Activated CD4-positive, alpha-beta T cell treated with anti-CD3 and anti-CD28 coated beads, Interleukin-2, amount 10 ng/mL, durations not matched to agents 7 days and 5 days (primary cell): ENCODE measurements at regions not wholly inside any gene's neighbourhood (a gene's known extent, or its start where the extent isn't known, plus 50 kb on each side); places are given as distances from the start of the nearest gene placed in this dataset.

Experiments used
- CTCF ChIA-PET: fragments of 350-600 bp; sonication (Branson Sonifier 250); formaldehyde crosslinking; loops from one replicate; lab custom pipeline; 2021; ENCODE audit warnings: antibody characterized with exemption; lab: Charles Lee
- POLR2A ChIA-PET: fragments of 350-600 bp; sonication (Branson Sonifier 250); formaldehyde crosslinking; loops from one replicate; lab custom pipeline; 2021; ENCODE audit warnings: antibody characterized with exemption; lab: Charles Lee
- DNase-seq: peaks from one replicate; pipeline ENCODE4 v3.0.0-alpha.2; 2020
- H3K27ac Mint-ChIP-seq: one replicate; pipeline ENCODE4 v1.8.0; 2021; ENCODE audit warnings: mild to moderate bottlenecking, moderate library complexity, mixed read lengths
- H3K27me3 Mint-ChIP-seq: one replicate; pipeline ENCODE4 v1.8.0; 2021; ENCODE audit warnings: mixed read lengths
- H3K36me3 Mint-ChIP-seq: one replicate; pipeline ENCODE4 v1.8.0; 2021; ENCODE audit warnings: low read depth, mixed read lengths
- H3K4me1 Mint-ChIP-seq: one replicate; pipeline ENCODE4 v1.8.0; 2021; ENCODE audit warnings: mixed read lengths
- H3K4me3 Mint-ChIP-seq: one replicate; pipeline ENCODE4 v1.8.0; 2021; ENCODE audit warnings: mild to moderate bottlenecking, moderate library complexity, mixed read lengths
- H3K9me3 Mint-ChIP-seq: one replicate; pipeline ENCODE4 v1.8.0; 2021; ENCODE audit warnings: mixed read lengths

DNA sequence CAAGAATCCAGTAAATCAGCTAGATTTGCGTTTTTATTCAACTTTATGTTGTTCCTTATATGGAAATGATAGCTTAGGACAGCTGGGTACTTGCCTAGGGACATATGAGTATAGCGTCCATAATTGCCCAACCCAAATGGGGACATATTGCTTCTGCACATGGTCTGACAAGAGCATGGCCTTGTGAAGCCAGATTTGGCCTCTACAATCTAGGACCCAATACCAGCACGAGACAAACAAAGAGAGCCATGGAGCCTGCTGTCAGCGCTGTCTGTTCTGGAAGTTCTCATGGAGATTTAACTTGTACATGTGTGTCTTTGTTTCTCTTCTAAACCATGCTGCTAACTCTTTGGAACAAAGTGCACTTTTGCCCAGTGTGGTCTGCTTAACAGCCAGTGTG, 240.0 kb upstream of the CAMK1G start:
- Mint-ChIP-seq H3K4me1 (no peaks in the 10 kb centered on the region), H3K36me3 (no peaks in the 10 kb centered on the region), H3K27me3 (peaks cover 9% of the 10 kb centered on the region), H3K4me3 (no peak overlapping the region), H3K9me3 (no peaks in the 10 kb centered on the region), H3K27ac (no peak overlapping the region)
- DNase-seq: no peak
- POLR2A ChIA-PET: no interaction called here
- CTCF ChIA-PET: no interaction called here

DNA sequence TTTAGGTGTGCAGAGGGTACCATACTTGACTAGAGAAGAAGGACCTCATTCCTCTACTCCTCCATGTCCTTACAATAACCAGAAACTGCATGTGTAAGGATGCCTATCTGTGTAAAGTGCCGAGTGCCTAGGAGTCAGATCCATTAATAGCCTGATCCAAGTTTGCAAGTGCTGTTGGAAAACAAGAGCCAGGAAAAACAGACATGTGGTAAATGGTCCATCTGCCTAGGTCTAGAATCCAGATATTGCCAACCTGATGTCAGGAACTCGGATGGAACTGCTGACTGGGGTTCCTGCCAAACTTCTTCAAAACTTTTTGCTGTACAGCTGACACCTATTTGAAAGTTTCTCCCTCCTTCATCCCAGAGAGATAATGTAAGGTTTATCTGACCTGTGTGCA, 239.4 kb upstream of the CAMK1G start:
- DNase-seq: no peak
- POLR2A ChIA-PET: no interaction called here
- H3K9me3 Mint-ChIP-seq: no peaks in the 10 kb centered on the region
- no peak overlapping the region for H3K27ac Mint-ChIP-seq
- H3K27me3 Mint-ChIP-seq: peaks cover 9% of the 10 kb centered on the region
- H3K4me1 Mint-ChIP-seq: no peaks in the 10 kb centered on the region
- no peak overlapping the region for H3K4me3 Mint-ChIP-seq
- H3K36me3 Mint-ChIP-seq: no peaks in the 10 kb centered on the region
- CTCF ChIA-PET: no interaction called here

- ChIA-PET CTCF (interaction anchor here (1.2 kb wide), 1 partner anchor 11 kb away, joined by 3 read pairs; no protein-coding TSS in a partner anchor), POLR2A (no interaction called here)
- H3K36me3 Mint-ChIP-seq: no peaks in the 10 kb centered on the region
- no peaks in the 10 kb centered on the region for H3K4me1 Mint-ChIP-seq
- peaks cover 5% of the 10 kb centered on the region for H3K27me3 Mint-ChIP-seq
- no peak overlapping the region for H3K27ac Mint-ChIP-seq
- no peak overlapping the region for H3K4me3 Mint-ChIP-seq
- no peak for DNase-seq
- H3K9me3 Mint-ChIP-seq: no peaks in the 10 kb centered on the region
Observed at GRCh38 chr1:209349363-209350308, 233.9 kb upstream of the CAMK1G start.

DNA sequence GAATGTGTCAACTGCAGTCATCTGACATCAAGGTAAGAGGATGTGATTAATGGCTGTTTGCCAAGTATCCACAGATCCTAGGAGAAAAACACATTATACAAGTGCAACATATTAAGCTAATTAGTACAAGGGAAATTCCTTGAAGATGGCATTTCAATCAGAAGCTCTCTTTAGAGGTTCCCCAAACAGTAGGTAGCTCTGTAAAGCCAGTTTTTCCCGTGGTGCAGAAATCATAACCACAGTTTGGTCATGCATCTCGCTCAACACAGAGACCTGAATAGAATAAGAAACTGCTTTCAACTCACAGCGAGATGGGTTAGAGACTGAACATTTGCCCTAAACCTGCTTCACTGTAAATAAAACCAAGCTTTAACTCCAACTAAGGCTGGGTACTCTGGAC, 230.5 kb upstream of the CAMK1G start:
- H3K4me1 Mint-ChIP-seq: no peaks in the 10 kb centered on the region
- no peaks in the 10 kb centered on the region for H3K36me3 Mint-ChIP-seq
- CTCF ChIA-PET: no interaction called here

GRCh38 chr1:209354111-209354839, 229.2 kb upstream of the CAMK1G start:
- Mint-ChIP-seq H3K4me1 (no peaks in the 10 kb centered on the region), H3K9me3 (no peaks in the 10 kb centered on the region), H3K4me3 (no peak overlapping the region), H3K27ac (no peak overlapping the region), H3K36me3 (no peaks in the 10 kb centered on the region), H3K27me3 (no peaks in the 10 kb centered on the region)
- peak; percentile 68 for DNase-seq
- ChIA-PET CTCF (no interaction called here), POLR2A (no interaction called here)

More for the DNA sequence above, 230.5 kb upstream of the CAMK1G start:
- Mint-ChIP-seq H3K4me3 (no peak overlapping the region), H3K27ac (no peak overlapping the region), H3K9me3 (no peaks in the 10 kb centered on the region), H3K27me3 (no peaks in the 10 kb centered on the region)
- no peak for DNase-seq
- POLR2A ChIA-PET: no interaction called here

DNA sequence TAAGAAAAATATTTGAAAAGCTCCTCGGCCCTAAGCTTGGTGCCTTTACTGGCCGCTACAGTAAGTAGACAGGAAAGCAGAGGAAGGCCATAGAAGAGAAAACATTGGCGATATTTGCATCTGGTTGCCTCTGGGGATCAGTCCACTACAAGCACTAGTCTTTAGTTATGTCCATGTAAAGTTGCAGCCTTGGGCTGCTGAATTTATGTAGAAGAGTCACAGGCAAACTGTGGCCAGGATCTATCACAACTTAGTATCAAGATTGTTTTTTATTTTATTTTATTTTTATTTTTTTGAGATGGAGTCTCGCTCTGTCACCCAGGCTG, 228.7 kb upstream of the CAMK1G start:
- H3K36me3 Mint-ChIP-seq: no peaks in the 10 kb centered on the region
- no peaks in the 10 kb centered on the region for H3K4me1 Mint-ChIP-seq
- no peaks in the 10 kb centered on the region for H3K27me3 Mint-ChIP-seq
- no peak overlapping the region for H3K4me3 Mint-ChIP-seq
- H3K9me3 Mint-ChIP-seq: no peaks in the 10 kb centered on the region
- ChIA-PET POLR2A (no interaction called here), CTCF (no interaction called here)
- DNase-seq: no peak
- H3K27ac Mint-ChIP-seq: no peak overlapping the region

- H3K4me3 Mint-ChIP-seq: no peak overlapping the region
- H3K27ac Mint-ChIP-seq: no peak overlapping the region
- no peaks in the 10 kb centered on the region for H3K4me1 Mint-ChIP-seq
- H3K9me3 Mint-ChIP-seq: no peaks in the 10 kb centered on the region
- peaks cover 1% of the 10 kb centered on the region for H3K27me3 Mint-ChIP-seq
- DNase-seq: no peak
- POLR2A ChIA-PET: no interaction called here
- no peaks in the 10 kb centered on the region for H3K36me3 Mint-ChIP-seq
- CTCF ChIA-PET: interaction anchor here (0.6 kb wide), 1 partner anchor 45 kb away, joined by 3 read pairs; no protein-coding TSS in a partner anchor
Observed at GRCh38 chr1:209355415-209355814, 228.1 kb upstream of the CAMK1G start.

- Mint-ChIP-seq H3K27ac (no peak overlapping the region), H3K9me3 (no peaks in the 10 kb centered on the region), H3K36me3 (no peaks in the 10 kb centered on the region), H3K4me3 (no peak overlapping the region), H3K27me3 (peaks cover 6% of the 10 kb centered on the region), H3K4me1 (no peaks in the 10 kb centered on the region)
- no peak for DNase-seq
- POLR2A ChIA-PET: no interaction called here
- CTCF ChIA-PET: no interaction called here
Observed at GRCh38 chr1:209356976-209357377, 226.5 kb upstream of the CAMK1G start.

DNA sequence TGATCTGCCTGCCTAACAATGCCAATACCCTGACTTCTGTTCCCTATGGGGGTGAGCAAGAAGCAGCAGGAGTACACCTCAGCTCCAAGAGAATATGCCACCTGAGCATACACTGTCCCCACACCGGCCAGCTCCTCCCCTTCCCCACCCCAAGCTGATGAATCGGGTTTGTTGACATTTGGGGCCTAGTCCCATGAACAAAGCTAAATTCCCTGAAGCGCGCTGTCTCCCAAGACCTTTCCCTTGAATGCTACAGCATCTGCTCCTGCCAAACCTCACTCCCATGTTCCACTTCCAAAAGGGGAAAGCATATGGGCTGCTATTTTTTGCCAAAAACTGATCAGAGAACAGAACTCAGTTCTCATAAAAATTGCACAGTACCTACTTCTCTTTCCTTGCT, 220.4 kb upstream of the CAMK1G start:
- Mint-ChIP-seq H3K36me3 (no peaks in the 10 kb centered on the region), H3K27ac (no peak overlapping the region), H3K4me3 (no peak overlapping the region), H3K27me3 (peaks cover 14% of the 10 kb centered on the region), H3K9me3 (no peaks in the 10 kb centered on the region), H3K4me1 (no peaks in the 10 kb centered on the region)
- ChIA-PET CTCF (interaction anchor here (0.6 kb wide), 1 partner anchor 1455 kb away, joined by 3 read pairs; no protein-coding TSS in a partner anchor), POLR2A (no interaction called here)
- DNase-seq: no peak

DNA sequence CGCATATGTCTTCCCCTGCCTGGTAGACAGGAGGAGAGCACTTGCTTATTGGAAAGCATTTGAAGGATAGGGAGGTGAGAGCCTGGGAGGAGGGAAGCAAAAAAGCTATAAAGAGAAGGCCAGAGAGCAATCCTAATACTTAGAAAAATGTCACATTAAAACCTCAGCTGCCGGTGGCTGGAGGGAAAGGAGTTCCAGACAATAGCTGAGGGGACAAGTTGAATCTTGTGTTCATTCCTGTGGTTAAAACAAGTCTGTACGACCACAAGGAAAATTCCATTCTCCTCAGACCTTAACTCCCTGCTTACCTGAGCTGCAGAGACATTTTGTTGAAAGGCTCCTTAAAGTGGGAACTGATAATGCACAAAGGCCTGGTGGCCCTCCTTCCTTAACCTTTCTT, 218.8 kb upstream of the CAMK1G start:
- H3K4me3 Mint-ChIP-seq: no peak overlapping the region
- H3K27me3 Mint-ChIP-seq: peaks cover 17% of the 10 kb centered on the region
- no peaks in the 10 kb centered on the region for H3K4me1 Mint-ChIP-seq
- no peak overlapping the region for H3K27ac Mint-ChIP-seq
- H3K9me3 Mint-ChIP-seq: no peaks in the 10 kb centered on the region
- ChIA-PET CTCF (interaction anchor here (1.4 kb wide), 1 partner anchor 13 kb away, joined by 3 read pairs; no protein-coding TSS in a partner anchor), POLR2A (no interaction called here)
- H3K36me3 Mint-ChIP-seq: no peaks in the 10 kb centered on the region
- no peak for DNase-seq

DNA sequence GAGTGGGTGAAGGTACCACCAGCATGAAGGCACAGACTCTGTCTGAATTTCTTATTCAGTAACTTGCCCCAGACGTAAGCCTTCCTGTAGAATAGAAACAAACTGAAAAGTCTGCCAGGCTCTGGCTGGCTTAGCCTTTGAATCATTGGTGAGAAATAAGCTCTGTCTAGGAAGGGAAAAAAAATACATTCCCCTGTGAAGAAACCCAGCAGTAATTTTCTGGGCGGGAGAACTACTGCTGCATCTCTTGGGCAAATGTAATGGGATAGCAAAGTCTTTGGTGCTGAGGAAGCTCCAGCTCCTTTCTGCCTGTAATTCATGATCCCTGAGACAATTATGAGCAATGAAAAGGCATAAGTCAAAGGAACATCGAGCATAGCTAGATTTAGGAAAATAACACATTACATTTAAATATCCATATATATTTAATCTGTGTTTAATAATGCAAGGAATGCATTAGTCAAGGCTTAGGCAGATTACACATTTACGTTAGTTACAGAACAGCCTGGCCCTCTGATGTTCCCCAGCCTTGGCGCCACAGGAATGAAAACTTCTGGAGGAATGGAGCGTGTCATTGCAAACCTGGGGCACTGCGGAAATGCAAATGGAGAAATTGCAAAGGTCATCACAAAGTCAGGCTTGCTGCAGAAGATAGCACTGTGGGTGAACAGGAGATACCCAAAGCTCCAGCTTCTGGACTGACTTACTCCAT, 216.3 kb upstream of the CAMK1G start:
- CTCF ChIA-PET: no interaction called here
- DNase-seq: no peak
- Mint-ChIP-seq H3K4me3 (no peak overlapping the region), H3K27ac (no peak overlapping the region), H3K36me3 (no peaks in the 10 kb centered on the region), H3K4me1 (no peaks in the 10 kb centered on the region), H3K9me3 (no peaks in the 10 kb centered on the region), H3K27me3 (peaks cover 11% of the 10 kb centered on the region)
- POLR2A ChIA-PET: no interaction called here

DNA sequence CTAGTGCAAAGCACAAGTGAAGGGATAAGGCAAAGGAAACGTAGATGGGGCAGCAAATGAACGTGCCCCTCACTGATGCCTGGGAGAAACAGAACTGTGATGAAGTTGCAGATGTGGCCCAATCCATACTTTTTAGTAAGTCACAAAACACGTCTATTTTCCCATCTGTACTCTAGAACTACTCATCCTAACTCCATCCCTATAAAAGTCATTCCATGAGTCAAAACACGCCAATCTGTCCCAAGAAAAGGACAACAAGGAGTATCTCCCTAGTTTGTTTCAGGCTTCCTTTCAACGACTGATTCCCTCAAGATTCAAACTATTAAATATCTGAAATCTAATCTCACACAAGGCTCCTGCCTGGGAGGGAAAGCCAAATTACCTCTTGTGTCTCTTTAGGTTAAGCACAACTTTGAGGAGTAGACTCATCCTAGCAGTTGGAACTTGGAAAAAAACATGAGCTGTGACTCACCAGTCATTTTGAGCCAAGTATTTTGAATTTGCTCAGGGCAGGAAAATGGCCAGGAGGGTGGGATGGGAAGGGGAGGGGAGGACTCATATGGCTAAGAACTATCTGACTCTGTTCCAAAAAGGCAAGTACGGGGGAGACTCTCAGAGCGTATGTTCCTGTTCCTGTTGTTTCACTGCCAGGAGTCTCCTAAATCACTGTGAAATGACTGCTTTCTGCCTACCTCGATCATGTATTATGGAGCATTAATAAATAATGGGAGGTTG, 214.5 kb upstream of the CAMK1G start:
- H3K4me1 Mint-ChIP-seq: no peaks in the 10 kb centered on the region
- CTCF ChIA-PET: interaction anchor here (0.6 to 0.8 kb wide), 3 partner anchors 13 to 1574 kb away, joined by 3 to 6 read pairs (median 4); no protein-coding TSS in a partner anchor

More for the DNA sequence above, 214.5 kb upstream of the CAMK1G start:
- no peak overlapping the region for H3K4me3 Mint-ChIP-seq
- H3K36me3 Mint-ChIP-seq: no peaks in the 10 kb centered on the region
- no peak overlapping the region for H3K27ac Mint-ChIP-seq
- no peak for DNase-seq
- H3K9me3 Mint-ChIP-seq: no peaks in the 10 kb centered on the region
- POLR2A ChIA-PET: no interaction called here
- peaks cover 14% of the 10 kb centered on the region for H3K27me3 Mint-ChIP-seq
